Dedifferentiated amniotic fluid mesenchymal stem cell (primary cell): ENCODE measurements at regions not wholly inside any gene's neighbourhood (a gene's known extent, or its start where the extent isn't known, plus 50 kb on each side); places are given as distances from the start of the nearest gene placed in this dataset.
A peak's percentile ranks its signal among the peaks of the same experiment; 100 is the strongest.

Experiments used
- DNase-seq: peaks from one replicate; pipeline ENCODE4 v3.0.0-alpha.2; 2016; ENCODE audit errors: extremely low spot score

GRCh38 chr17:77869665-77870132, 88.8 kb upstream of the TNRC6C start:
- DNase-seq = no peak

- DNase-seq = no peak
Measured at GRCh38 chr17:77872199-77872598, 86.3 kb upstream of the TNRC6C start.

GRCh38 chr17:77872714-77873499, 85.6 kb upstream of the TNRC6C start:
- no peak for DNase-seq

- no peak for DNase-seq
Measured at GRCh38 chr17:77873500-77874302, 84.8 kb upstream of the TNRC6C start.

GRCh38 chr17:77874303-77875050, 84.0 kb upstream of the TNRC6C start:
- DNase-seq = no peak

GRCh38 chr17:77875051-77875780, 83.3 kb upstream of the TNRC6C start:
- DNase-seq = peak; percentile 94

GRCh38 chr17:77875881-77876509, 82.5 kb upstream of the TNRC6C start:
- no peak for DNase-seq

- DNase-seq = no peak
Measured at GRCh38 chr17:77877036-77877435, 81.5 kb upstream of the TNRC6C start.

GRCh38 chr17:77877646-77878355, 80.7 kb upstream of the TNRC6C start:
- DNase-seq = no peak

- no peak for DNase-seq
Measured at GRCh38 chr17:77879226-77879895, 79.1 kb upstream of the TNRC6C start.

GRCh38 chr17:77879896-77880280, 78.6 kb upstream of the TNRC6C start:
- DNase-seq = no peak

GRCh38 chr17:77880711-77881450, 77.6 kb upstream of the TNRC6C start:
- no peak for DNase-seq

GRCh38 chr17:77881545-77881944, 77.0 kb upstream of the TNRC6C start:
- peak; percentile 21 for DNase-seq

- no peak for DNase-seq
Measured at GRCh38 chr17:77882040-77882439, 76.5 kb upstream of the TNRC6C start.

GRCh38 chr17:77882481-77883212, 75.9 kb upstream of the TNRC6C start:
- DNase-seq = no peak

- DNase-seq = no peak
Measured at GRCh38 chr17:77883213-77883650, 75.3 kb upstream of the TNRC6C start.

- no peak for DNase-seq
Measured at GRCh38 chr17:77884019-77884418, 74.5 kb upstream of the TNRC6C start.

- DNase-seq = no peak
Measured at GRCh38 chr17:77884967-77885641, 73.4 kb upstream of the TNRC6C start.
